ENCODE measurements at regions not wholly inside any gene's neighbourhood (a gene's known extent, or its start where the extent isn't known, plus 50 kb on each side); places are given as distances from the start of the nearest gene placed in this dataset.

DNA sequence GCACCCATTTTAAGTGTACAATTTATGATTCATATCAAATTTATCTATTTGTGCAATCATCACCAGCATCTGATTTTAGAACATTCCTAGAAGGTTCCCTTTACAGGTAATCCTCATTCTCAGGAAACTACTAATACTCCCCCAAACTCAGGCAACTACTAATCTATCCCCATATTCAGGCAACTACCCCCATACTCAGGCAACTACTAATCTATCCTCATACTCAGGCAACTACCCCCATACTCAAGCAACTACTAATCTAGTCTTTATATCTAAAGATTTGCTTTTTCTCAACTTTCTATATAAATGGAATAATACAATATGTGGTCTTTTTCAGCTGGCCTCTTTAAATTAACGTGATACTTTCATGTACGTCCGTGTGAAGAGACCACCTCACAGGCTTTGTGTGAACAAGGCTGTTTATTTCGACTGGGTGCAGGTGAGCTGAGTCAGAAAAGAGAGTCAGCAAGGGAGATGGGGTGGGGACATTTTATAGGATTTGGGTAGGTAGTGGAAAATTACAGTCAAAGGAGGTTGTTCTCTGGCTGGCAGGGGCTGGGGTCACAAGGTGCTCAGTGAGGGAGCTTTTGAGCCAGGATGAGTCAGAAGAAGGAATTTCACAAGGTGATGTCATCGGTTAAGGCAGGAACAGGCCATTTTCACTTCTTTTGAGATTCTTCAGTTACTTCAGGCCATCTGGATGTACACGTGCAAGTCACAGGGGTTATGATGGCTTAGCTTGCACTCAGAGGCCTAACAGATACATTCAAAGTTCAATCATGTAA, 1444.5 kb upstream of the CADM2 start:
- no peak for DNase-seq
- peaks cover 1% of the 10 kb centered on the region for H3K27me3 Mint-ChIP-seq (ENCODE audit: unreplicated experiment)
- no peaks in the 10 kb centered on the region for H3K9me3 Mint-ChIP-seq (ENCODE audit: unreplicated experiment)
- H3K4me3 Mint-ChIP-seq (ENCODE audit: unreplicated experiment) = no peak overlapping the region
- no peak for TF ChIP-seq CTCF (IDR thresholded peaks at IDR 0.05; ENCODE audit: partially characterized antibody, unreplicated experiment)
- H3K36me3 Mint-ChIP-seq (ENCODE audit: unreplicated experiment) = no peaks in the 10 kb centered on the region
- no peak overlapping the region for H3K27ac Mint-ChIP-seq (ENCODE audit: unreplicated experiment)
- H3K4me1 Mint-ChIP-seq (ENCODE audit: low read depth, unreplicated experiment) = no peaks in the 10 kb centered on the region

DNA sequence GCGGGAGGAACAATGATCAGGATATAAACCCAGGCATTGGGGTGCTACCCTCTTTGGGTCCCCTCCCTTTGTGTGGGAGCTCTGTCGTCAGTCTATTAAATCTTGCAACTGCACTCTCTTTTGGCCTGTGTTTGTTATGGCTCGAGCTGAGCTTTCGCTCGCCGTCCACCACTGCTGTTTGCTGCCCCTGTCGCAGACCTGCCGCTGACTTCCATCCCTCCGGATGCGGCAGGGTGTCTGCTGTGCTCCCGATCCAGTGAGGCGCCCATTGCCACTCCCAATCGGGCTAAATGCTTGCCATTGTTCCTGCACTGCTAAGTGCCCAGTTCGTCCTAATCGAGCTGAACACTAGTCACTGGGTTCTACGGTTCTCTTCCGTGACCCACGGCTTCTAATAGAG, 1443.7 kb upstream of the CADM2 start:
- no peaks in the 10 kb centered on the region for H3K9me3 Mint-ChIP-seq (ENCODE audit: unreplicated experiment)
- TF ChIP-seq CTCF (IDR thresholded peaks at IDR 0.05; ENCODE audit: partially characterized antibody, unreplicated experiment) = no peak
- no peak overlapping the region for H3K27ac Mint-ChIP-seq (ENCODE audit: unreplicated experiment)
- DNase-seq = no peak
- no peak overlapping the region for H3K4me3 Mint-ChIP-seq (ENCODE audit: unreplicated experiment)
- no peaks in the 10 kb centered on the region for H3K36me3 Mint-ChIP-seq (ENCODE audit: unreplicated experiment)
- H3K4me1 Mint-ChIP-seq (ENCODE audit: low read depth, unreplicated experiment) = no peaks in the 10 kb centered on the region
- H3K27me3 Mint-ChIP-seq (ENCODE audit: unreplicated experiment) = peaks cover 1% of the 10 kb centered on the region

DNA sequence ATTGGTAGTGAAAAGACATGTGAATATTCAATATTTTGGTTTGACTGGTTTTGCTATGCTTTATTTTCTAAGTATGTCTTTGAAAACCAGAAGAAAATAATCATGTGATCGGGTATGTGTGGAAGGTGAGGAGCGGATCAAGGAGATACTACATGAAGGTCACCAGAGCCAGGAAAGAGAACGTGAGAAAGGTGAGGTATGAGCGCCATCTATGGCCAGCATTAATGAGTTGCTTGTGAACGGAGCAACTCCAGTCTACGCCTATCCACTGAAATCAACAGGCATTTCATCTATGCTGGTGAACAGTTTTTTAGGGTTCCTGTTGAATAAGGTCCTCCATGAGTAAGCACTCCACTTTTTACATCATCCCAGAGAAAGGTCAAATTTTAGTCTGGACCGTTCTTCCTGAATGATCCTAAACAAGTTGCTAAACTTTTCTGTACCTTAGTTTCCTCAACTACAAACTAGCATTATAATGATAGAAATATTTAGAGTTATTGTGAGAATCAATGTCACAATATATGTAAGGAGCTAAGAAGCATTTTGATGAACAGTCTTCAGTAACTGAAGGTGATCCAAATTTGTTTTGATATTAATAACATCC, 1435.2 kb upstream of the CADM2 start:
- Mint-ChIP-seq H3K4me1 (ENCODE audit: low read depth, unreplicated experiment) (peaks cover 10% of the 10 kb centered on the region), H3K4me3 (ENCODE audit: unreplicated experiment) (no peak overlapping the region), H3K36me3 (ENCODE audit: unreplicated experiment) (no peaks in the 10 kb centered on the region), H3K27me3 (ENCODE audit: unreplicated experiment) (no peaks in the 10 kb centered on the region), H3K9me3 (ENCODE audit: unreplicated experiment) (no peaks in the 10 kb centered on the region), H3K27ac (ENCODE audit: unreplicated experiment) (no peak overlapping the region)
- DNase-seq = peak; percentile 64
- peak; percentile 63 for TF ChIP-seq CTCF (IDR thresholded peaks at IDR 0.05; ENCODE audit: partially characterized antibody, unreplicated experiment)

DNA sequence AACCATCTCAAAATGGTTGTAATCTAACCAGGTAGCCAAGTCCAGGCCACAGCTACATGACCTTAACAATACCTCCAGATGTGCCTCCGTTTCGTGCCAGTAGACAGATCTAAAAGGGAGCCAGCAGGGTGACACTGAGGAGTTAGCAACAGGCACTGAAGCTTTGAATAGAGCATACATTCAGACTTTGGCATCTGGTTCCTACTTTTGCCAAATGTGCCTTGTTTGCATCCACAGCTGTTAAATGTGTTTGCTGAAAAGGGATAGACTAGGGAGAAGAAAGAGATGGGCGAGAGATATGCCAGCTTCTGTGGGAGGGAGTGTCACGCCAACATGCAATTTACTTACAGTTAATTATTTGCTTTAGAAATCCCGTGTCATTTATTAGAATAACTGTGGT, 1433.9 kb upstream of the CADM2 start:
- no peak for DNase-seq
- no peak for TF ChIP-seq CTCF (IDR thresholded peaks at IDR 0.05; ENCODE audit: partially characterized antibody, unreplicated experiment)
- no peak overlapping the region for H3K27ac Mint-ChIP-seq (ENCODE audit: unreplicated experiment)
- H3K4me3 Mint-ChIP-seq (ENCODE audit: unreplicated experiment) = no peak overlapping the region
- H3K36me3 Mint-ChIP-seq (ENCODE audit: unreplicated experiment) = no peaks in the 10 kb centered on the region
- H3K4me1 Mint-ChIP-seq (ENCODE audit: low read depth, unreplicated experiment) = peaks cover 10% of the 10 kb centered on the region
- no peaks in the 10 kb centered on the region for H3K9me3 Mint-ChIP-seq (ENCODE audit: unreplicated experiment)
- H3K27me3 Mint-ChIP-seq (ENCODE audit: unreplicated experiment) = no peaks in the 10 kb centered on the region

- H3K36me3 Mint-ChIP-seq (ENCODE audit: unreplicated experiment) = peaks cover 7% of the 10 kb centered on the region
- H3K27me3 Mint-ChIP-seq (ENCODE audit: unreplicated experiment) = no peaks in the 10 kb centered on the region
- no peak overlapping the region for H3K27ac Mint-ChIP-seq (ENCODE audit: unreplicated experiment)
- H3K4me3 Mint-ChIP-seq (ENCODE audit: unreplicated experiment) = no peak overlapping the region
- no peak for TF ChIP-seq CTCF (IDR thresholded peaks at IDR 0.05; ENCODE audit: partially characterized antibody, unreplicated experiment)
- H3K9me3 Mint-ChIP-seq (ENCODE audit: unreplicated experiment) = peaks cover 3% of the 10 kb centered on the region
- H3K4me1 Mint-ChIP-seq (ENCODE audit: low read depth, unreplicated experiment) = no peaks in the 10 kb centered on the region
- no peak for DNase-seq
Measured at GRCh38 chr3:83559082-83559481, 1399.7 kb upstream of the CADM2 start.
